ENCODE measurements at regions not wholly inside any gene's neighbourhood (a gene's known extent, or its start where the extent isn't known, plus 50 kb on each side); places are given as distances from the start of the nearest gene placed in this dataset.

DNA sequence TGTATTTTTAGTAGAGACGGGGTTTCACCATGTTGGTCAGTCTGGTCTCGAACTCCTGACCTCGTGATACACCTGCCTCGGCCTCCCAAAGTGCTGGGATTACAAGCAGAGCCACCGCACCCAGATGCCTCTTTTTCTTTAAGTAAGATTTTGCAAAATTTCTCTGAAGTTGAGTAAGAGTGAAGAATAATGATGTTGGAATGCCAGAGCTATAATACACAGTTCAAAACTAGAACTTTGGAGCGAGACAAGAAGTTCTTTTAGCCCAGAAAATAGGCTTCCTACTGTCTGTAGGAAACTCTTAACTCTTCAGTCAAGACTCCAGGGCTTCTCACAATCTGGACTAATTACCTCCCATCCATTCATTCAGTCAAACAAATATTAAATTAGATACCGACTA, 51.4 kb downstream of the MARCHF4 start:
- DNase-seq (ENCODE audit: extremely low read depth, low read depth), result no peak

DNA sequence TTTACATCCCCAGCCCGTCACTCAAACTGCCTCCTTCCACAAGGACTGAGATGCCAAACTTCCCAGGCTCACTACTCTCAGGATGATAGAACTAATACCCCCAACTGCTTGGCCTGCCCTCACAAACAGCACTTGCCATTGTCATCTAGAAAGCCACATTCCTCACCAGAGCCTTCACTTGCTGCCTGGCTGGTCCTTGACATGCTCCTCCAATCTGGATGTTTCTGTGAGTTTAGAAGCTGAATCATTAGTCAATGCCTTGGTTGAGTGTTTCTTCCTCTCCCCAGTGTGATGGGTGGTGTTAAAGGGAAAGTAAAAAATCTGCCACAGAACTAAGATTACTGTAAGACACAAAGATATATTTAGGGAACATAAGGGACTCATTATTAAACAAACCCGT, 52.5 kb downstream of the MARCHF4 start:
- DNase-seq (ENCODE audit: extremely low read depth, low read depth), result no peak

DNA sequence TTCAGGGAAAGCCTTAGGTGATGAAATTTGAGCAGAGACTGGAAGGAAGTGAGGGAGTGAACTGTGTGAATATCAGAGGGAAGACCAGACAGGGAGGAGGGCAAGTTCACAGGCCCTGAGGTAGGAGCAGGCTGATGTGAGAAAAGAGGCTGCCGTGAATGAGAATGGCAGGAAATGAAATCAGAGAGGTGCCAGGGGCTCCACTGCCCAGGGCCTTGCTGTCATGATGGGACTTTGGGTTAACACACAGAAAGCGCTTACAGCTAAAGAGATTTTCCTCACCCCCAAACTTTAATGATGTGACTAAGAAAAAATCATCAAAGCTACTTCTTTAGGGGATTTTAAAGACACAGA, 53.8 kb downstream of the MARCHF4 start:
- DNase-seq (ENCODE audit: extremely low read depth, low read depth), result no peak

DNA sequence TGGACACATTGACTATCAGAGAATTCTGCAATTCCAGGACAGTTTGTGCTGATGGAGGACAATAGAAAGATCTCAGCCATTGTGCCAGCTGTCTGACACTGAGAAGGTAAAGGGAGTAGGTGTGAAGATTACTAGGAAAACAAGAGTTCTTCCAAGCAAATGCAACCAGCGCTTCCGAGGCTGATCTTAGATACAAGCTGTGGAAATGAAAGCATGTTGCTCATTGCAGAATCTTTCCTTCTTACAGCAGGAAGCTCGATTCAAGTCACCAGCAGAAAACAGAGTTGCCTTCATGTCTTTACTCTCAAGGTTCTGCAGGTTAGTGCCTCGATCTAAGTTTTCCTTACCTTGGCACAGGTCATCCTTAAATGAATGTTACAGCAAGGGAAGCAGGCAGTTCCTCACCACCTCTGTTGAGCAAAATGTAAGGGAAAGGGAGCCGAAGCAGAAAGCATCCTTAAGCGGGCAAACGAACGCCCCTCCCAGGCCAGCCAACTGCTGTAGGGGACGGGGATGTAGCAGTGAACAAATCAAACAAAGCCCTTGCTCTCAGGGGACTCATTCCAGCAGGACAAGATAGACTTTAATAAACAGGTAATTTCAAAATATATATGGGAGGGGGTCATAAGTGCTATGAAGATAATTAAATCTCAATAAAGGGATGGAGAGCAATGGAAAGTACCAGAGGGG, 54.3 kb downstream of the MARCHF4 start:
- no peak for DNase-seq (ENCODE audit: extremely low read depth, low read depth)

DNA sequence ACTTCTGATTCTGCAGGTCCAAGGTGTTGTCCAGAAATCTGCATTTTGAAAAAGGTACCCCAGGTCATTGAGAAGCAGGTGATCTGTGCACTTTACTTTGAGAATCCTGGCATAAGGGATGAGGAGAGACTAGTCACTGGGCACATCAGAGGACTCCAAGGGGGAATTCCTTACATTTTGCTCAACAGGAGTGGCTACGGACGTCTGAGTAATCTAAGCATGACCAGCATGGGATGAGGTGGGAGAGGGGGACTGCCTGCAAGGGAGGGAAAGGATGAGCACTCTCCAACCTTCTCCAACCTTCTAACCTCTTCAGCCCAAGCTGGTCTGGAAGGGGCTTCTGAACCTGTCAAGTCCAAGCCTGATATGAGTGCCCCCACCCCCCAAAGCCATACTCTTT, 55.5 kb downstream of the MARCHF4 start:
- no peak for DNase-seq (ENCODE audit: extremely low read depth, low read depth)

DNA sequence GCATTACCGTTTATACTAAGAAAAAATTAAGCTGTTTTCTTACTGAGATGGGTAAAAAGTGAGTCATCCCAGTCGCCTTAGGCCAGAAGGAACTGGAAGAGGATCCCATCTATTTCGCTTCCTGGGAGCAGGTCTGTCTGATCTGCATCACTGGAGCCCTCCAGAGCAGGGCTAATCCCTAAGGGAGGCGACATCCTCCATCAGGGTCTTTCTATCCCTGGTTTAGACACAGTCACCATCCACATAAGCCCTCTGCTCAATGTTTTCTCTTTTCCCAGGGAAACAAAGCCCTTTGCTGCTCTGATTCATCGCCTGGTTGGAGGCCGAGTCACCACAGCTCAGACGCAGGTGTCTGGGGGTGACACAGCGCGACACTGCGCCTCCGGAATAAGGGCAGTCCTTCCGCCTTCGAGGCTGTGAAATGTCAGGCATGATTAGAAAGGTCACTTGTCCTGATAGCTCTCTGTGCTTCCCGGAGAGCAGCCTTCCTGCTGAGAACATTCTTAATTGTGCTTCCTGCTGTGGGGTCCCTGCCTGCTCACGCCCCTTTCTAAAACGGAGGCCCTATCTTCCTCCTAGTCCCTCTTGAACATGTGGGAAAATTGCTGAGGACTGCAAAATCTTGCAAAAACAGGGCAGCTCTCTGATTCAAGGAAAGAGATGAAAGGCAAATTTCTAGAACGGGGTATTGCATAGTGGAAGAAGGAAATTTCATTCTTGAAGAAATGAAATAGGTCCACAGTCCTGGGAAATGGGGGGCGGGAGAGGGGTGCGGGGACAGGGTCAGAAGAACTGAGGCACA, 56.3 kb downstream of the MARCHF4 start:
- peak; percentile 45 for DNase-seq (ENCODE audit: extremely low read depth, low read depth)

DNA sequence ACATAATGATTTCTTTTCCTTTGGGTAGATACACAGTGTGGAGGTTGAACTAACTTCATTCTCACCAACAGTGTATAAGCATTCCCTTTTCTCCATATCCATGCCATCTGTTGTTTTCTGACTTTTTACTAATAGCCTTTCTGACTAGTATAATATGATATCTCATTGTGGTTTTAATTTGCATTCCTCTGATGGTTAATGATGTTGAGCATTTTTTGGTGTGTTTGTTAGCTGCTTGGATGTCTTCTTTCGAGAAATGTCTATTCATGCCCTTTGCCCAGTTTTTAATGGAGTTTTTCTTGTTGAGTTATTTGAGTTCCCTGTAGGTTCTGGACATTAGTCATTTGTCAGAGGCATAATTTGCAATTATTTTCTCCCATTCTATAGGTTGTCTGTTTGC, 59.8 kb downstream of the MARCHF4 start:
- no peak for DNase-seq (ENCODE audit: extremely low read depth, low read depth)

DNA sequence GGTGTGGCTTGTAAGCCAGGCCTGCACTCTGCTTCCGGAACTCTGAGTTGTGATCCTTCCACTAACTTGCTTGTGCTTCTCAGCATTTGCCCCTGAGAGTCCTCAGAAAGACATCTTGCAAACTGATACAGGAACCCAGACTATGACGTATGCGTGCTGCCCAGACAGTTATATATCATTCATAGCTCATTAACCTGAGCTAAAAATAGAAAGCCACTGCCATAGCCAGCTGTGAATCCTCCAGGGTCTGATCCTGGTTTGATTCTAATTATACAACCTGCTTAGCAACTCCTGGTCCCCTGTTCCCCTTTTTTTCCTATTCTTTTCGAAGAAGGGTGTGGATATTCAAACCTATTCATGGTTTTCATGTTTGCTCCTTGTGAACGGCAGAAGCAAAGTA, 63.7 kb downstream of the MARCHF4 start:
- DNase-seq (ENCODE audit: extremely low read depth, low read depth), result no peak

DNA sequence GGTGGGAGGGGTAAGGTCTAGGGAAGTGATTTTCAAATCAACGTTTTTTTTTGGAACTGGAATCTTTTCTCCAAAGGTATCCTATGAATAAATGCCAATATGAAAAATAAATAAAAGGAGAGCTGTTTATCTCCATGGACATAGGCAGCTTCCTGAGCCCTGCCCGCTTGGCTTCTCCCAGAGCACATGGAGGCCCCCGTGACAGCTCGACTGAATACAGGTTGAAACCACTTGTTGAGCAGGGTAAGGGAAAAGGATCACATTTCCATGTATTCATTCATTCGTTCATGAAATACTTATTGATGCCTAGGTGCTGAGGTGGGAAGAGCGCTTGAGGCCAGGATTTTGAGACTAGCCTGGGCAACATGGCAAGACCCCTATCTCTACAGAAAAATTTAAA, 64.8 kb downstream of the MARCHF4 start:
- no peak for DNase-seq (ENCODE audit: extremely low read depth, low read depth)

DNA sequence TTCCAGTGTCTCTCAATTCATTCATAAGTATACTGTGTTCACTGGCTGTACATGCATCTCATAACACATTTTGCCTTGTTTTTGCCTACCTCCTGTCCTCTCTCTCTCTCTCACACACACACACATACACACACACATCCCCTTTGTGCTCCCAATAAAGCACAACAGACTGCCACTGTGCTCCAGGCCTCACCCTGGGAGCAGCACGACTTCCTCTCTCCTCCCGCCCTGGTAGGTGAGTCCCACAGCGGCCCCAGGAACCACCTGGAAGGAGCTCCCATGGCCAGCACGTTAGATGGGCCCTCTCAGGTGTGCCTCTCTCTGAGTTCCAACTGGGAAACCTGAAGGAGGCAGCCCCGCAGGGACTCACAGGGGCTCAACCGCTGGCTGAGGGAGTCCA, 65.4 kb downstream of the MARCHF4 start:
- DNase-seq (ENCODE audit: extremely low read depth, low read depth), result no peak

DNA sequence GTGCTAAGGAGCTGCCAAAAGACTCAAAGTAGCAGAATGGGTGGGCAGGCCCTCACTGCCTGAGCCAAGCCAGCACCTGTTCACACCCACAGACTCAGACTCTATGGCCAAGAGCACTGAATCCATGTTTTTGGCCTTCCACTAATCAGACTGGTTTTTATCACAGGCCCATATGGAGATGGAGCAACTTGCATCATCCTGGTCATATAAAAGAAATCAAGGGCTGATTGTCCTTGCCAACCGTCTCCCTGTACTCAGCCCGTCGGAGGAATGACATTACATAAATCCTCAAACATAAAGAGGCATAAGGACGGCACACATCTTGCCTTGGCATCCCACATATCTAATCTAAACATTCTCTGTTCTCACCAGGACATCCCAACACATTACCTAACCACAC, 66.7 kb downstream of the MARCHF4 start:
- DNase-seq (ENCODE audit: extremely low read depth, low read depth), result no peak

DNA sequence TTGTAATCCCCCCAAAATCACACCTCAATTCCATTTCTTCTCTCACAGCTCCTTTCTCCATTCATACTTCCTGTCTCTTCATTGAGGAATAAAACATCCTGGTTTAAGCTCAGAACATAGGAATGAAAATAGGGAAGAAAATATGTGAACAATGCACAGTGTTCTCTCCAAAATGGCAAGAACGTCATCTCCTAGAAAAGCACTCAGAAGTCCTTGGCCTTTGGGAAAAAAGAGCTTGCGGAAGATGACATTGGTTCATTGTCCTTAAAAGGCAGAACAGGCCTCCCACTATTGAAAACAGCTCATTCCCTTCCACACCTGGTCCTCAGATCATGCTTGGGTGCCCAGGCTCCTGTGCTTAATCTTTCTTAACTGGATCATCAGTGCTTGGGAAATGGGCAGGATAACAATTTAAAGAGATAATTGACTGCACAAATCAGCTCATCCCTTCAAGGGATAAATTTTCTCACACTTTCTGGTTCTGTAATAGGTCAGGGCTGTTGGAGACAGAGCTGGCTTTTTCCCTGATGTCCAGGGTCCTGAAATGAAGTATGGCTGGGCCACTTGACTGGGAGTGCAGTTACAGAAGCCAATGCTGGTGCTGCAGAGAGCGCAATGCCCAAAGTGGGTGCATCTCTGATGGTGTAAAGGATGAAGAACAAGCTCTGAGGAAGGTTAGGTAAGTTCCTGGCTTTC, 69.2 kb downstream of the MARCHF4 start:
- DNase-seq (ENCODE audit: extremely low read depth, low read depth), result no peak

DNA sequence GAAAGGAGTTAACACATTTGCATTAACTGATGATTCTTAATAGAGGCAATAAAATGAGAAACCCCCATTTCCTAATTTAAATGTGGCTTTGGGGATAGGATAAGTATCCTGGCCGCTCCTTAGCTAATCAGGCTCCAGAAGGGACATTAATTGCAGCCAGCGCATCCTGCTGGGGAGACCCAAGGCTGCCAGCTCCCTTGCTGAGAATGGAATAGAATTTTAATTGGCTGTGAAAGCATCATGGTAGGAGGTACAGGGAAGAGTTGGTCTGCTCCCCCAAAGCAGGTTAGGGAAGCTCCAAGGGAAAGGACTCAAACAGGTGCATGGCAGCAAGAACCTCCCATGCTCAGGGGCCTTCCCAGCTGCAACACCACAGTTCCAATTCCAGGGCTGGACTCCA, 71.4 kb downstream of the MARCHF4 start:
- DNase-seq (ENCODE audit: extremely low read depth, low read depth), result no peak

DNA sequence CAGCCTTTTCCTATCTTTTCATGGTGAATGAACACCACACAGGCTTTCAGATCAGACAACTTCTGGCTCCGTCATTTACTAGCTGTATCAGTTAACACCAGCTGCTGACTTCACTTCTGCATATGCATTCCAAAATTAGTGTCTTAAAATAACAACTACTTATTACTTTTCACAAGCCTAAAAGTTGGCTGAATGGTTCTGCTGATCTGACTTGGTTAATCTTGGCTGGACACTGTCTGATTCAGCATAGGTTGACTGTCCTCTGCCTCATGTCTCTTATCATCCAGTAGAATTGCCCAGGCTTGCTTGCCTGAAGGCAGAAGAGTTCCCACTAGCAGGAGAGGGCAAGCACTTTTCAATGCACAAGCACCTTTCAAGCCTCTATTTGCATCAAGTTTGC, 72.7 kb downstream of the MARCHF4 start:
- DNase-seq (ENCODE audit: extremely low read depth, low read depth), result no peak

DNA sequence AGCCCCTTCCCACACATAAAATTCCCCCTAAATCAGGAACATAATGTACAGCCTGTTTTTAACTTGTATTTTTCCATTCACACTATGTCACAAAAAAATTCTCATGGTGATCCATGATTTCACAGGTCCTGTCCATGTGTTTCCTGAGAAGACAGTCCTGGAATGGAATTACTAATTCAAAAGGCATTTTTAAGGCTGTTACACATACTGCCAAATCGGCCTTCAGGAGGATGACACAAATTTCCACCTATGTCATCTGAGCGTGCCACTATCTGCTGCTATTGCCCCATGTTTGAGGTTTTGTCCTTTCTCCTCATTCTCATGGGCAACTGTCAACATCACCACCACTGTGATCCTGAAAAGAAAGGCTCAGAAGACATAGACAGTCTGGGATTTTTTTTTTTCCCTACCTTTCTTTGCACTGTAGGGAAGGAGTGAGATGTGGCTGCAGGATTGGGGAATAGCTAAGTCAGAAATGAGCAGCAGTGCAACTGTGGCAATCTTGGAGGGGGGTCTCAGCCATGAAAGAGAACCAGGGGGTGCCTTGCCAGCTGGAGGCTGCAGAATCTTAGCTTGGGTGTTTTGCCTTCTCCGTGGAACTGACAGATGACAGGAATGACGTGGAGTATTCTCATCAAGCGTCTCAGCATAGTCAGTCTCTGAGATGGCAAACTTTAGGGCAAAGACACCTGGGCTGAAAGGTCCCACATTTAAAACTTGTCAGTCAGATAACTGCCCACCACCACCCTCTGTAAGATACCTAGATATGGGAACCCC, 73.4 kb downstream of the MARCHF4 start:
- DNase-seq (ENCODE audit: extremely low read depth, low read depth), result no peak

DNA sequence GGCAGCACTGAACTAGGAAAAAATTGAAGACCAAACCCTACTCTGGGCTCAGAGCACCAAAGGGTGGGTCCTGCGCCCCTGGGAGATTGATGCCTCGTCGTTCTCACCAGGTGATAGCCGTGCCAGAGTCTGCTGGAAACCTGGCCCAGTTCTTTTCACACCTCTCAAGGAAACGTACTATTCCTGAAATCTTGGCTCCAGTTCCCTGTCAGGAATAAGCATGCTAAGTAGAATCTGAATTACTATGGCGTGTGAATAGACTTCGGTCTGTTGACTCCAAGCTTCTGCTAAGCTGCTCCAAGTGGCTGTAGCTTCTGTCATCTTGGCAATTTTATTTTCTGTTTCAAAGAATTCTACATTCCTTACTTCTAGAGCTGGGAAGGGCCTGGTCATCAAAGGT, 75.4 kb downstream of the MARCHF4 start:
- DNase-seq (ENCODE audit: extremely low read depth, low read depth), result no peak

DNA sequence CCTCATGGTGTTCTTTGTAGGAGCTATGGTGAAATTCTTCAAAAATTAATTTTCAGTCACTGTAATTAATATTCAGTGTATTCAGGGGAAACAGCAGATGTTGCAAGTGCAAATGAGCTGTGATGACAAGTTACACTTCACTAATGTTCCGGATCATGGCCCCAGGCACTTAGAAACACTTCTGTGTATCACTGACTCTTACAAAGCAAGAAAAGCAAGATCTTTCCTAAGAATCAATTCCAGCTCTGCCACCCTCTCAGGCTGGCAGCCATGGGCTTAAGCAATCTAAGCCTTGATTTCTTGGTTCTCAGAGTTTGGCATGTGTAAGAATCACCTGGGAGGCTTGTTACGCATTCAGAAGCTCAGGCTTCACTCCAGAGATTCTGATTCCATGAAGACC, 78.0 kb downstream of the MARCHF4 start:
- DNase-seq (ENCODE audit: extremely low read depth, low read depth), result no peak

DNA sequence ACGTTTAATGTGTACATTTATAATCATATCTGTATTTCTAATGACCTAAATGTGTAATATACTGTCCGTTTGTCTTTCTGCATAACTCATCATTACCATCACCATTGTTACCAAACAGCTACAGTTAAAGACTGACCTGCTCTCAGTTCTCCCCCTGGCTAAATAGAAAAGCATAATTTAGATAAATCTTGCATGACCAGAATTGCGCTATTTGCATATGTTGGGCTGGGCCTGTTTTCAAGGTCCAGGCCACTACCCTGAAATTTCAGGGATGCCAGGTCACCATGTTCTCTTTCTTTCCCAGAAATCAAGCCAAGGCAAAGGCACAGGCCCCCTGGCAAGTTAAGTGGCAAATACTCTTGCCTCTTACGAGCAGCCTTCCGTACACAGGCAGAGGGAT, 78.4 kb downstream of the MARCHF4 start:
- DNase-seq (ENCODE audit: extremely low read depth, low read depth), result no peak

DNA sequence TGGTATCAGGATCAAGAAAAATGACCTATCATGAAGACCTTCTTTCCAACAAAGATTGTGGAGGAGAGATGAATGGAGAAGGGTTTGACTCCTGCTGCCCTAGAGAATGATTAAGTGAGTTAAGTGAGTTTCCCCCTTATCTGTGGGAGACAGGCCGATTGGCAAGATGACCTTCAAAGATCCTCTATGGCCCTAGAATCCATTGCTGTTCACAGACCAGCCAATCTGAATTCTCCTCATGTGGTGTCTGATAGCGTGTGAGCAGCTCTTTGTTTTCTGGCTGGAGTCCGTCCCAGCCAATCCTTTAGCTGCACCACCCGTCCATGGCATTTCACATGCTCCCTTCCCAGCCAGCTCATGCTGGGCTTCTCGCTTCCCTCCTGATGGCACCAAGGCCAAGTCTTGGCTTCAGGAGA, 79.4 kb downstream of the MARCHF4 start:
- DNase-seq (ENCODE audit: extremely low read depth, low read depth), result peak; percentile 54

DNA sequence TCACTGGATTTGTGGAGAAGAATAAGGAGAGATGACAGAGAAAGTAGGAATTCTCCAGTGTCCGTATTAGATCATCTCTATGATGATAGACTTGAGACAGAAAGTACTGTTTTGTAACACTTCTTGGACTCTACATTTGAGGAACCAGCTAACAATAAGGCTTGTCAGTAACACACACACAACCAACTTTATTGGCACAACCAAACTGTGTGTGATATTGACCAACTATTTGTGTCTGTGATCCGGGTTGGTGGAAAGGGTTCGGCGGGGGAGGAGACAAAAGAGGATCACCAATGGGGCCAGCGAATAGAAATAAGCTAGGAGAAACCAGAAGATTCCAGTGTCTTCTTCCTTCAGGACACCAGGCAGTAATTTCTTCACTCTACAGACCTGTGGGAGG, 79.8 kb downstream of the MARCHF4 start:
- no peak for DNase-seq (ENCODE audit: extremely low read depth, low read depth)

DNA sequence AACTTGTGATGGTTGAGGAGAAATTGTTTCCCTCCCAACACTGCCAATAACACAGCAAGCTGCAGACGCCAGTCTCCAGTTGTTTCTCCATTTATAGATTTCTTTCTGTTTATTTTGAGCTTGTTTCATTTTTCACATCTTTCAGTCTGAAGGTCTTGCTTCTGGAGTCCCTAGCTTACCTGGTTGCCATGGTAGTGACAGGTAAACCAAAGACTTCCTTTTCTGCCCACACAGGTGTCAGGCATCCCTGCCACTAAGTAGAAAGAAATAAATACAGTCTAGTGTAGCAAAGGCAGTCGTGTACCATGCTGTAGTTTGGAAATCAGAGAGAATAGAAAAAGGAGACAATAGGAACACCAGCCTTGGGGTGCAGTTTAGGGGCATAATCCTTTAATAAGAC, 82.8 kb downstream of the MARCHF4 start:
- no peak for DNase-seq (ENCODE audit: extremely low read depth, low read depth)
